ENCODE measurements at regions not wholly inside any gene's neighbourhood (a gene's known extent, or its start where the extent isn't known, plus 50 kb on each side); places are given as distances from the start of the nearest gene placed in this dataset.
"Not testable (repeated sequence)": the region's sequence is repeated elsewhere in the genome, so short reads cannot be mapped to it uniquely, and the experiment has no call there.

DNA sequence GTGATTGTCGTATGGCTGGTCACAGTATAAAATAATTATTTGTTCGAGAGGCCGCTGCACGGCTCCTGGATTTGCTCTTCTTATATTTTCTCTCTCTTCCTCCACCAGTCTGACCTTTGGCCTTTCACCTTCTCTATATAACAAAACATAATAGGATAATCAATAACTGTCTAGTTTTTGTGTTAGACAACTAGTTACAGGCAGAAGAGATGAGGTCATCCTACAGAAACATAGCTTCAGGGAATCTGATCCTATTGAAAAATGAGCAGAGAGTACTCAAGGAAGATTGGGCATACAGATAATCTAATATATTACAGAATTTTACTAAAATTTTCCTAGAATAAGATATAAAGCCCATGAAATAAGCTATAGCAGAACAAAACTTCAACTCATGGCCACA is 731.3 kb upstream of the SLC39A10 start:
- Mint-ChIP-seq H3K4me1 (ENCODE audit: low read depth) (no peaks in the 10 kb centered on the region), H3K36me3 (no peaks in the 10 kb centered on the region), H3K9me3 (ENCODE audit: low read depth) (no peaks in the 10 kb centered on the region), H3K27me3 (no peaks in the 10 kb centered on the region), H3K4me3 (no peak overlapping the region), H3K27ac (no peak overlapping the region)

DNA sequence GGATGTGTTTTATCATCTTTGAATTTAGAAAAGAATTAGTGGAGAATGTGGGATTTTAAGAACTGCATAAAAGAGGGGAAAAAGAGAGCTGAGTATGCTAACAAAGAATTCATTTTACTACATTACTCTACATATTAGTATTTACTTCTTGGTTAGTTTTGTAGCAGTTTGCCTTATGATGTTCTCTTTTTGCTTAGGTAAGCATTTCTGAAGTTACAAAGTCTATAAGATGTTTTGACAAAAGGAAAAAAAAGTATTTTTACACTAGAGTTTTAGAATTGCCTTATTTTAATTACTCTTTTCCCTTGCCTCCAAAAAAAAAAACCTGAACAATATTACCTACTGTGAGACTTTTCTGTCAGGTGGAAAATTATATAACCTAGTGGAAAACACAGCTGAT is 739.5 kb upstream of the SLC39A10 start:
- no peak overlapping the region for H3K27ac Mint-ChIP-seq
- H3K36me3 Mint-ChIP-seq = no peaks in the 10 kb centered on the region
- no peaks in the 10 kb centered on the region for H3K4me1 Mint-ChIP-seq (ENCODE audit: low read depth)
- H3K4me3 Mint-ChIP-seq = no peak overlapping the region
- no peaks in the 10 kb centered on the region for H3K27me3 Mint-ChIP-seq
- H3K9me3 Mint-ChIP-seq (ENCODE audit: low read depth) = no peaks in the 10 kb centered on the region

DNA sequence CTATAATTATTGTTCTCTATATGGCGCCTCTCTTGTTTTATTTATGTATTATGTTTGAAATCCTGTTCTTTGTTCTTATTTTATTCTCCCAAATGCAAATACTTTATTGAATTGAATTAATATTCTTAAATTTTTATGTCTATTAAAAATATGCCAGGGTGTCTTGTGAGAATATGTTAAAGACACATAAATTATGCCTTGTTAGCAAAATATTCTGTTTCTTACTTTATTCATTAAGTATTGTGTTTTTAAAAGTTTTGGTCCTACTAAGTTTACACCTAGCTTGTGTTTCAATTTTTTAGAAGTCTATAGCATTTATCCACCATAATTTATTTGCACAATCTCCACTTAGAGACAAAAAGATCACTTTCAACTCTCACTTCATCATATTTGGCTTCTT is 741.5 kb upstream of the SLC39A10 start:
- Mint-ChIP-seq H3K4me1 (ENCODE audit: low read depth) (no peaks in the 10 kb centered on the region), H3K27me3 (no peaks in the 10 kb centered on the region), H3K4me3 (no peak overlapping the region), H3K9me3 (ENCODE audit: low read depth) (no peaks in the 10 kb centered on the region), H3K27ac (no peak overlapping the region), H3K36me3 (no peaks in the 10 kb centered on the region)

DNA sequence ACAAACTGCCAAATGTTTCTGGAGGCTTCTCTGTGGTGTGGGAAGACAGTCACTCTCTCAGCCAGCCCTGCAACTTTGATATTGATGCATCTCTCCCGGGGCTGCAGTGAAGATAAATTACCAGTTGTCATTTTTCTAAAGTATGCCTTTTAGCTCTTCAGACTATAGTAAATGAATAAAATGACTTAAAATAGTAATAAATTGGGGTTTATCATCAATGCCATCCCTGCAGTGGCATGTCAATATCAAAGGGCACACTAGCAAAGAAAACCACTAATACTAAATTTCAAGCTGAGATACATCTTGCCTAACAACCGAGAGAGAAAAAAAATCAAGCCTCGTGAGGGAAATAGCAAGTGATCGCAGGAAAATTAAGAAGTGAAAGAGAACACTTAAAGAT is 749.5 kb upstream of the SLC39A10 start:
- Mint-ChIP-seq H3K9me3 (ENCODE audit: low read depth) (no peaks in the 10 kb centered on the region), H3K27me3 (no peaks in the 10 kb centered on the region), H3K4me1 (ENCODE audit: low read depth) (no peaks in the 10 kb centered on the region), H3K36me3 (no peaks in the 10 kb centered on the region), H3K27ac (no peak overlapping the region), H3K4me3 (no peak overlapping the region)

DNA sequence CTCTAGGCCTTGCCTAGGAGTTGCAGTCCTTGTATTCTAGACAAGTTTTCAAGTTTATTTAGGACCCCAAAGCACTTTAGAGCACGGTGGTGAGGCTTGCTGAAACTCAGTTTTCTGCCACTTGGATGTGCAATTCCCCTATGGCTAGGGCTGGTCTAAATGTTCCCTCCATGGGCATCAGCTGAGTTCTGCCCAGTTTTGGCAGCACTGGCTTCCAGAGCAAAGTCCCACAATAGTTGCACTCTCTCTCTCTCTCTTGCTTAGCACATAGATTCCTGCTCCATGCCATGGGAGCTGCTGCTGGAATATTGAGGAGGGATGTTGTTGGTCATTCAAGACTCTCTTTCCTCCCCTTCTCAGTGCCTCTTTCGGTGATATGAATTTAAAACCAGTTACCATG is 760.2 kb upstream of the SLC39A10 start:
- Mint-ChIP-seq H3K27ac (no peak overlapping the region), H3K4me1 (ENCODE audit: low read depth) (no peaks in the 10 kb centered on the region), H3K4me3 (no peak overlapping the region), H3K36me3 (no peaks in the 10 kb centered on the region), H3K9me3 (ENCODE audit: low read depth) (no peaks in the 10 kb centered on the region), H3K27me3 (no peaks in the 10 kb centered on the region)

DNA sequence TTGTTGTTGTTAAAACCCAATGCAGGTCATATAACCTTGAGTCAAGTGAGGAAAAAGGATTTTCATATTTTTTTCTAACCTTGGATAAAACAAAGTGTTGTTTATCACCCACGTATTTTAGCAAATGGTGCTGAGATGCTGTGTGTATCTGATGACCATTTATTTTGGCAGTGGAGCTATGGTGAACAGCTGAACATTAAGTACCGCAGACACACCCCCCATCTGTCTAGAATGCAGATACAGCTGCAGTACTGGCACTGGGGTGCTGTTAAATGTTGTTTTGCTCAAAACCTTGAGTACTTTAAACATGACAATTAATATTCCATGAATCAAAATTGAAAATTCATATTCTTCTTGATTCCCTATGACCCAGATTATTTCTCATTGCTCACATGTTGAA is 773.3 kb upstream of the SLC39A10 start:
- H3K36me3 Mint-ChIP-seq = no peaks in the 10 kb centered on the region
- H3K9me3 Mint-ChIP-seq (ENCODE audit: low read depth) = no peaks in the 10 kb centered on the region
- H3K27ac Mint-ChIP-seq = no peak overlapping the region

DNA sequence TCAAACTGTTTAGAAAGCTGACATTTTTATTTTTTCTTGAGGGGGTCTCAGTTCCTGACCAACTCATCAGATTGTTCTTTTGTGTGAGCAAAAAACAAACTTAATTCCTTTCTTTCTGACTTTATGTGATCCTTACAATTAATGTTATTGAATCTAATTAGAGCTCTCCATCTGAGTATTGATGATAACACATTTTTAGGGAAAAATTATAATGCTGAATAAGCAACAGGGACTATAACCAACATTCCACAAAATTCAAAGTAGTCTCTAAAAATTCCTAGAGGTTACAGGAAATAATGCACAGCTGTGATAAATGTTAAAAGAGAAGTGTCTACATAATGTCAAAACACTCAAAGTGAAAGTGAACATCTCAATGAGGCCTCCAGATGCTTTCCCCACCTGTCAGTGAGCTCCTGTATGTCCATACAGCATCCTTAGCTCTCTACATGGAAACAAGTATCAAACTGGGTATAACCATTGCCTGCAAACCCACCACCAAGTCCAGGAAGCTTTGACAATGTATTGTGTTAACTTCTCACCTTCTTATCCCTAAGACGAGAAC is 786.0 kb upstream of the SLC39A10 start:
- Mint-ChIP-seq H3K27me3 (no peaks in the 10 kb centered on the region), H3K4me3 (no peak overlapping the region), H3K4me1 (ENCODE audit: low read depth) (no peaks in the 10 kb centered on the region), H3K27ac (no peak overlapping the region), H3K9me3 (ENCODE audit: low read depth) (no peaks in the 10 kb centered on the region), H3K36me3 (no peaks in the 10 kb centered on the region)

More for the DNA sequence above, 773.3 kb upstream of the SLC39A10 start:
- Mint-ChIP-seq H3K4me3 (no peak overlapping the region), H3K27me3 (no peaks in the 10 kb centered on the region), H3K4me1 (ENCODE audit: low read depth) (no peaks in the 10 kb centered on the region)

DNA sequence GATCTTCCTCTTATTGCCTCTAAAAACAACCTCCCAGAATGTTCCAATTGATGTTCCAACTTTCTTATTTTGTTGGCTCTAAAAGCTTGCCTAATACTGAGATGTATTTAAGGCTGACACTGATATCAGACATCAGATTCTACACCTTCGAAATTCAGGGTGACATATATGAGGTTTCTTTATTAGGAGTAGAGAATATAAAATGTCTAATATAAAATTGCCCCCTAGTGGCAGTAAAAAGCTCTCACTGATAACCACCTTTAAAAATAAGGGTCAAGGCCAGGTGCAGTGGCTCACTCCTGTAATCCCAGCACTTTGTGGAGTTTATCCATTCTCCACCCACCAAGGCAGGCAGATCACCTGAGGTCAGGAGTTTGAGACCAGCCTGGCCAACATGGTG is 789.7 kb upstream of the SLC39A10 start:
- H3K27me3 Mint-ChIP-seq = no peaks in the 10 kb centered on the region
- no peaks in the 10 kb centered on the region for H3K9me3 Mint-ChIP-seq (ENCODE audit: low read depth)
- H3K4me1 Mint-ChIP-seq (ENCODE audit: low read depth) = no peaks in the 10 kb centered on the region
- H3K4me3 Mint-ChIP-seq = no peak overlapping the region
- no peak overlapping the region for H3K27ac Mint-ChIP-seq
- H3K36me3 Mint-ChIP-seq = no peaks in the 10 kb centered on the region

DNA sequence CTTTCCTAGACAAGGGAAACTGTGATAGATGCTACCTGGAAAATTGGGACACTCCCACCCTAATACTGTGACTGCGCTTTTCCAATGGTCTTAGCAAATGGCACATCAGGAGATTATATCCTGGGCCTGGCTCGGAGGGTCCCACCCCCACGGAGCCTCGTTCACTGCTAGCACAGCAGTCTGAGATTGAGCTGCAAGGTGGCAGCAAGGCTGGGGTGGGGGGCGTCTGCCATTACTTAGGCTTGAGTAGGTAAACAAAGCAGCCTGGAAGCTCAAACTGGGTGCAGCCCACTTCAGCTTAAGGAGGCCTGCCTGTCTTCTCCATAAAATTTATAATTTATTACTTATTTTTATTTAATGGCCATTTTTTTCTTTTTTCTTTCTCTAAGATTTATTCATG is 802.1 kb upstream of the SLC39A10 start:
- H3K9me3 Mint-ChIP-seq (ENCODE audit: low read depth) = peaks cover 5% of the 10 kb centered on the region
- H3K4me3 Mint-ChIP-seq = no peak overlapping the region
- H3K4me1 Mint-ChIP-seq (ENCODE audit: low read depth) = no peaks in the 10 kb centered on the region
- no peaks in the 10 kb centered on the region for H3K36me3 Mint-ChIP-seq
- H3K27ac Mint-ChIP-seq = no peak overlapping the region
- H3K27me3 Mint-ChIP-seq = no peaks in the 10 kb centered on the region

DNA sequence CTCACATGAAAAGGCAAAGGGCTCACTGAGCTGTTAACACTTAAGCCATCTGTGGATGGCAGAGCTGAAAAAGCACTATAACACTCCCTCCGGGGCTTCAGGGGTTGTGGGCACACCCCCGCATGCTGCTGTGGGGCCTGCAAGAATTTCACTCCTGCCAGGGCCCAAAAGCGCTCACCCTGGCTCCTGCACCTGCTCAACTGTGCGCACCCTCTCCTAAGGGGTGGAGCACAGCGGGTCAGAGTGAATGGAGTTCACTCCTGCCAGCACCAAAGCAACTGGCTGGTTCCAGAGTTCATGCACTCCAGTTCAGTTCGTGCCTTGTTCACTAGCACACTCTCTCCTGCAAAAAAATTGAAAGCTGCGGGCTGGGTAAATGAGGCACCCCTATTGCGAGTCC is 814.2 kb upstream of the SLC39A10 start:
- H3K4me3 Mint-ChIP-seq = no peak overlapping the region
- H3K27ac Mint-ChIP-seq = no peak overlapping the region
- H3K9me3 Mint-ChIP-seq (ENCODE audit: low read depth) = no peaks in the 10 kb centered on the region
- no peaks in the 10 kb centered on the region for H3K4me1 Mint-ChIP-seq (ENCODE audit: low read depth)
- peaks cover 2% of the 10 kb centered on the region for H3K27me3 Mint-ChIP-seq
- no peaks in the 10 kb centered on the region for H3K36me3 Mint-ChIP-seq

DNA sequence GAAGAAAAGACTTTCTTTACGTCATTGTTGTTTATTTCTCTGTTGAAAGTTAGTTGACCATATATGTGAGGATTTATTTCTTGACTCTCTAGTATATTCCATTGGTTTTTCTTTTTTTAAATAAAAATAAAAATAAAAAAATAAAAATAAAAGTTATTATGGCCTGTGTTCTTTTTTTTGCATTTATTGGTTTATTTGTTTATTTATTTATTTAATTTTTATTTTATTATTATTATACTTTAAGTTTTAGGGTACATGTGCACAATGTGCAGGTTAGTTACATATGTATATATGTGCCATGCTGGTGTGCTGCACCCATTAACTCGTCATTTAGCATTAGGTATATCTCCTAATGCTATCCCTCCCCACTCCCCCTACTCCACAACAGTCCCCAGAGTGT is 822.7 kb upstream of the SLC39A10 start:
- H3K36me3 Mint-ChIP-seq = not testable (repeated sequence)

DNA sequence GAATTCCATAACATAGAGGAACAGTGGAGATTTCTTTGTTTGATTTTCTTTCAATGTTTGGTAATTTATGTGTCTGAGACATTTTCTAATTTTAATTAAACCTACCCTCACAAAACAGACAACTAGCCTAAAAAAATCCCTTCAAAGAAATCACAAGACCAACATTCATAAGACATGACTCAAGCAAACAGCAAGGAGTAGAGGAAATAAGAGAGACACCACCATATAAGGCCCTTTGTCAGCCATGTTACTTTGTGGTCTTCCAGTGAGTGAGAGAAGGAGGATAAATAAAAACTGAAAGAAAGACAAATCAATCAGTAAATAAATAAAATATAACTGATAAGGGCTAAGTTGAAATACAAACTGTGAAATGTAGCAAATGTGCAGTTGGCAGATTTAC is 830.8 kb upstream of the SLC39A10 start:
- H3K27ac Mint-ChIP-seq = no peak overlapping the region
- H3K27me3 Mint-ChIP-seq = no peaks in the 10 kb centered on the region
- H3K36me3 Mint-ChIP-seq = no peaks in the 10 kb centered on the region
- no peaks in the 10 kb centered on the region for H3K9me3 Mint-ChIP-seq (ENCODE audit: low read depth)
- H3K4me1 Mint-ChIP-seq (ENCODE audit: low read depth) = no peaks in the 10 kb centered on the region
- H3K4me3 Mint-ChIP-seq = no peak overlapping the region

More for the DNA sequence above, 822.7 kb upstream of the SLC39A10 start:
- not testable (repeated sequence) for H3K4me1 Mint-ChIP-seq (ENCODE audit: low read depth); H3K27me3 Mint-ChIP-seq; H3K4me3 Mint-ChIP-seq; H3K27ac Mint-ChIP-seq; H3K9me3 Mint-ChIP-seq (ENCODE audit: low read depth)

DNA sequence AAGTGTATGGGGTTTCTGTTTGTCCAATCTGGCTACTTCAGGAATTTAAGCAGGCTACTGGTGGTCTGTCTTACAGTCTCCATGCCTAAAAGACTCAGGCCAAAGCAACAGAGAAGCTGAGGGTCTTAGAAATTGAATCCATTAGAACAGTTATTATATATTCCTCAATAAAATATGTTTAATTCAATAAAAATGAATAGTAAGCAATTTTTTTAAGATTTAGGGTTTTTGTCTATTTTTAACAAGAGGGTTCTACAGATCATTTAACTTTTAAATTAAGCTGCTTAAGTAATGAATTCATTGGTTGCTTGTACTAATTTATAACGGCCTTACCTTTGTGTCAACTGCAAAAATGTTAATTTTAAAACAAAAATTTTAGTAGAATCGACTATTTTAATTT is 832.6 kb upstream of the SLC39A10 start:
- H3K9me3 Mint-ChIP-seq (ENCODE audit: low read depth) = no peaks in the 10 kb centered on the region
- H3K4me3 Mint-ChIP-seq = no peak overlapping the region
- no peaks in the 10 kb centered on the region for H3K27me3 Mint-ChIP-seq
- H3K36me3 Mint-ChIP-seq = no peaks in the 10 kb centered on the region
- no peaks in the 10 kb centered on the region for H3K4me1 Mint-ChIP-seq (ENCODE audit: low read depth)
- H3K27ac Mint-ChIP-seq = no peak overlapping the region

DNA sequence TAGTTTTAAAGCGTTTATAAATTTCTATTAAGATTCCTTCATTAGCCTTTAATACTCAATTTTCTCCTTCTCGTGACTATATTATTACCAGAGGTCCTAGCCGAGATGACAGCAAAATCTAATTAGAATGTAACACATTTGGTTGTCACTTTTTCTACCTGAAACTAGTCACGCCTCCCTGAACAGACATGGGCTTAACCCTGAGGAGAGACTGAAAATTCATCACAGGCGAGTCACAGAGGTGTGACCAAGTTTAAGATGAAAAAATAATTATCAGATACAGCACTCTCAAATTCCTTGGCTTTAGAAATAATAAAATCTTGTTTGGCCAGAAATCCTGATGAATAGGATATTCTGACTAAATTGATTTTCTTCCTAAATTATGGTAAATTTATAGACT is 834.4 kb upstream of the SLC39A10 start:
- no peaks in the 10 kb centered on the region for H3K9me3 Mint-ChIP-seq (ENCODE audit: low read depth)
- no peak overlapping the region for H3K4me3 Mint-ChIP-seq
- no peaks in the 10 kb centered on the region for H3K4me1 Mint-ChIP-seq (ENCODE audit: low read depth)
- H3K36me3 Mint-ChIP-seq = no peaks in the 10 kb centered on the region
- no peak overlapping the region for H3K27ac Mint-ChIP-seq
- H3K27me3 Mint-ChIP-seq = no peaks in the 10 kb centered on the region

DNA sequence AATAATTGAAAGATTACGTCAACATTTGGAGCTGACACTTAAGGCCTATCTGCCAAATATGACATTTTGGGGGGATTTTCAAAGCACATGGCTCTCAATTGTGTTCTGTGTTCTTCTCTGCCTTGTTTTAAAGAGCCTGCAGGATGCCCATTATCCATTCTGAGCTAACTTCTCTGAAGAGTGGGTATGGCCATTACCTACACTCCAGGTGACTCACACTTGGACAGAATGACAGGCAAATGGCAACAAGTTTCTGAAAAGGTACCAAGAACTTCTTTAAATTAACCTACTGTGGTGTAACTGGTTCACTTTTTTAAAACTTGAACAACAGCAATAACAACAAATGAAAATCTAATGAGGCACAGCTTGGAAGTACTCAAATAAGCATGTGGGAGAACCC is 834.9 kb upstream of the SLC39A10 start:
- Mint-ChIP-seq H3K27me3 (no peaks in the 10 kb centered on the region), H3K36me3 (no peaks in the 10 kb centered on the region), H3K27ac (no peak overlapping the region), H3K4me1 (ENCODE audit: low read depth) (no peaks in the 10 kb centered on the region), H3K4me3 (no peak overlapping the region), H3K9me3 (ENCODE audit: low read depth) (no peaks in the 10 kb centered on the region)

DNA sequence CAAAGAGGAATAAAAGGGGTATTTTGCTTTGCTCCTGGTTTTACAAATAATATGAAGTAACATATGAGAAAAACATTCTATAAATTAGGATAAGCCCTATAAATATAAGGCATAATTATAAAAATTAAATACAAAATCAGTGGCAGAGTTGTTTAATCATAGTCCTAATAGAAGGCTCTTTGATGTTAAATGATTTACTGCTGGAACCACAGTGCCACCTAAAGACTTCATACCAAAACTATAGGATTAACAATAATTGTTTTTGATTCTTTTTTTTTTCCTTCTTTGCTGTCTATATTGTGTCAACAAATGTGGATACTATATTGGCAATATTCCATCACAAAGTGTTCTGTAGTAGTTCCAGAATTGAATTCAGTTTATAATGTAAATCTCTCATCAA is 837.7 kb upstream of the SLC39A10 start:
- H3K36me3 Mint-ChIP-seq = no peaks in the 10 kb centered on the region
- H3K27ac Mint-ChIP-seq = no peak overlapping the region
- H3K9me3 Mint-ChIP-seq (ENCODE audit: low read depth) = no peaks in the 10 kb centered on the region
- H3K4me3 Mint-ChIP-seq = no peak overlapping the region
- H3K27me3 Mint-ChIP-seq = no peaks in the 10 kb centered on the region
- no peaks in the 10 kb centered on the region for H3K4me1 Mint-ChIP-seq (ENCODE audit: low read depth)

DNA sequence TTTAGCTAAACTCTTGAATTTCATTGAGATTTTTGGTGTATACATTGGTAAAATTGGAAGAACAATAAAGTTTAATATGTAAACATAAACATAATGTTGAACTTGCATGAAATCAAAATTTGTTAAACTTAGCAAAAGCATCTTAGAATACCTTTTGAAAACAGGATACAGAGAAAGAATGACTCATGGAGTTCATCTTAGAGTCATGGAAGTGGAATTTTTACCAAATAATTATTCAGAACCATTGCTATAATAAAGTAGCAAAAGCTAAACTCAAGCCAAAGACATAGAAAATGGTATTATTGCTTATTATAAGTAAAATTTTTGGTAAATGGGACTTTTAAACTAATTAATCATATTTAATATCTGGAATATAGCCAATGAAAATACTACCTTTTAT is 841.6 kb upstream of the SLC39A10 start:
- Mint-ChIP-seq H3K27me3 (no peaks in the 10 kb centered on the region), H3K36me3 (no peaks in the 10 kb centered on the region), H3K4me1 (ENCODE audit: low read depth) (no peaks in the 10 kb centered on the region), H3K27ac (no peak overlapping the region), H3K4me3 (no peak overlapping the region), H3K9me3 (ENCODE audit: low read depth) (no peaks in the 10 kb centered on the region)

All from activated naive CD8-positive, alpha-beta T cell (primary cell).